ENCODE measurements at regions not wholly inside any gene's neighbourhood (a gene's known extent, or its start where the extent isn't known, plus 50 kb on each side); places are given as distances from the start of the nearest gene placed in this dataset.

- H3K36me3 ChIP-seq (replicated peaks; ENCODE audit: insufficient read depth, low read depth), result no peaks in the 10 kb centered on the region
- DNase-seq (ENCODE audit: low spot score), result no peak
- TF ChIP-seq CTCF (IDR thresholded peaks at IDR 0.05; ENCODE audit: poor library complexity) (no peak), EZH2phosphoT487 (IDR thresholded peaks at IDR 0.05; ENCODE audit: low read depth, severe bottlenecking, unreplicated experiment) (no peak), EZH2 (IDR thresholded peaks at IDR 0.05; ENCODE audit: borderline replicate concordance) (no peak)
- H3K4me2 ChIP-seq, result no peak overlapping the region
- H3K79me2 ChIP-seq, result no peaks in the 10 kb centered on the region
- H3K4me1 ChIP-seq (ENCODE audit: insufficient read depth), result no peaks in the 10 kb centered on the region
- no peaks in the 10 kb centered on the region for H3K27me3 ChIP-seq
- no peaks in the 10 kb centered on the region for H4K20me1 ChIP-seq (ENCODE audit: insufficient read depth, poor library complexity, severe bottlenecking)
- no peak overlapping the region for H2AFZ ChIP-seq
- H3K9me2 ChIP-seq (replicated peaks; ENCODE audit: insufficient read depth), result no peaks in the 10 kb centered on the region
- WGBS (ENCODE audit: low lambda C conversion rate, missing lambda C conversion rate), result 97% methylated on average over 2 of the region's 2 CpGs
- H3K9me3 ChIP-seq (ENCODE audit: low read depth), result no peaks in the 10 kb centered on the region
- no peak overlapping the region for H3K4me3 ChIP-seq
- no peak overlapping the region for H3K27ac ChIP-seq
Measured at GRCh38 chr2:217463402-217464075, 539.3 kb downstream of the TNS1 start.

GRCh38 chr2:217462121-217462520 is 540.7 kb downstream of the TNS1 start:
- H3K27ac ChIP-seq, result no peak overlapping the region
- H3K4me1 ChIP-seq (ENCODE audit: insufficient read depth), result no peaks in the 10 kb centered on the region
- no peaks in the 10 kb centered on the region for H3K9me2 ChIP-seq (replicated peaks; ENCODE audit: insufficient read depth)
- no peak overlapping the region for H3K4me2 ChIP-seq
- H3K79me2 ChIP-seq, result no peaks in the 10 kb centered on the region
- 82% methylated on average over 2 of the region's 2 CpGs for WGBS (ENCODE audit: low lambda C conversion rate, missing lambda C conversion rate)
- no peaks in the 10 kb centered on the region for H4K20me1 ChIP-seq (ENCODE audit: insufficient read depth, poor library complexity, severe bottlenecking)
- no peaks in the 10 kb centered on the region for H3K36me3 ChIP-seq (replicated peaks; ENCODE audit: insufficient read depth, low read depth)
- H3K9me3 ChIP-seq (ENCODE audit: low read depth), result no peaks in the 10 kb centered on the region
- H2AFZ ChIP-seq, result no peak overlapping the region
- H3K27me3 ChIP-seq, result no peaks in the 10 kb centered on the region
- no peak overlapping the region for H3K4me3 ChIP-seq
- DNase-seq (ENCODE audit: low spot score), result no peak
- TF ChIP-seq EZH2phosphoT487 (IDR thresholded peaks at IDR 0.05; ENCODE audit: low read depth, severe bottlenecking, unreplicated experiment) (no peak), CTCF (IDR thresholded peaks at IDR 0.05; ENCODE audit: poor library complexity) (no peak)

- H2AFZ ChIP-seq, result no peak overlapping the region
- WGBS (ENCODE audit: low lambda C conversion rate, missing lambda C conversion rate), result 70% methylated on average over 4 of the region's 4 CpGs
- no peaks in the 10 kb centered on the region for H4K20me1 ChIP-seq (ENCODE audit: insufficient read depth, poor library complexity, severe bottlenecking)
- peak overlapping the region; percentile 11 for H3K27ac ChIP-seq
- H3K9me3 ChIP-seq (ENCODE audit: low read depth), result no peaks in the 10 kb centered on the region
- H3K9me2 ChIP-seq (replicated peaks; ENCODE audit: insufficient read depth), result no peaks in the 10 kb centered on the region
- no peaks in the 10 kb centered on the region for H3K36me3 ChIP-seq (replicated peaks; ENCODE audit: insufficient read depth, low read depth)
- no peaks in the 10 kb centered on the region for H3K4me1 ChIP-seq (ENCODE audit: insufficient read depth)
- no peaks in the 10 kb centered on the region for H3K27me3 ChIP-seq
- H3K79me2 ChIP-seq, result no peaks in the 10 kb centered on the region
- H3K4me2 ChIP-seq, result no peak overlapping the region
- no peak for DNase-seq (ENCODE audit: low spot score)
- TF ChIP-seq EZH2 (IDR thresholded peaks at IDR 0.05; ENCODE audit: borderline replicate concordance) (no peak), CTCF (IDR thresholded peaks at IDR 0.05; ENCODE audit: poor library complexity) (no peak), EZH2phosphoT487 (IDR thresholded peaks at IDR 0.05; ENCODE audit: low read depth, severe bottlenecking, unreplicated experiment) (no peak)
- H3K4me3 ChIP-seq, result no peak overlapping the region
Measured at GRCh38 chr2:217461674-217462073, 541.1 kb downstream of the TNS1 start.
